RPMI7951 (cell line): ENCODE measurements at regions not wholly inside any gene's neighbourhood (a gene's known extent, or its start where the extent isn't known, plus 50 kb on each side); places are given as distances from the start of the nearest gene placed in this dataset.

ENCODE experiments used
- DNase-seq: peaks from one replicate; pipeline ENCODE4 v3.0.0-alpha.2; 2012; ENCODE audit warnings: low read depth

GRCh38 chr18:73646772-73647171 lies 500.9 kb downstream of the FBXO15 start:
- DNase-seq: peak; percentile 79

- no peak for DNase-seq
These were observed 501.4 kb downstream of the FBXO15 start for GRCh38 chr18:73646196-73646595.

- DNase-seq: no peak
These were observed 502.4 kb downstream of the FBXO15 start for GRCh38 chr18:73645160-73645715.

GRCh38 chr18:73639788-73640187 lies 507.8 kb downstream of the FBXO15 start:
- no peak for DNase-seq

- peak; percentile 51 for DNase-seq
These were observed 508.9 kb downstream of the FBXO15 start for GRCh38 chr18:73638709-73639108.

GRCh38 chr18:73636355-73636754 lies 511.3 kb downstream of the FBXO15 start:
- no peak for DNase-seq

- no peak for DNase-seq
These were observed 520.8 kb downstream of the FBXO15 start for GRCh38 chr18:73626859-73627258.

GRCh38 chr18:73626221-73626620 lies 521.4 kb downstream of the FBXO15 start:
- no peak for DNase-seq

- DNase-seq: peak; percentile 19
These were observed 526.5 kb downstream of the FBXO15 start for GRCh38 chr18:73621091-73621490.

GRCh38 chr18:73617981-73618380 lies 529.7 kb downstream of the FBXO15 start:
- no peak for DNase-seq

GRCh38 chr18:73615506-73615905 lies 532.1 kb downstream of the FBXO15 start:
- peak; percentile 63 for DNase-seq

GRCh38 chr18:73614812-73615211 lies 532.8 kb downstream of the FBXO15 start:
- peak; percentile 98 for DNase-seq

- DNase-seq: no peak
These were observed 533.8 kb downstream of the FBXO15 start for GRCh38 chr18:73613706-73614340.

GRCh38 chr18:73597832-73598615 lies 549.6 kb downstream of the FBXO15 start:
- DNase-seq: peak; percentile 35

- DNase-seq: peak; percentile 42
These were observed 552.9 kb downstream of the FBXO15 start for GRCh38 chr18:73594749-73595148.

GRCh38 chr18:73593207-73593606 lies 554.4 kb downstream of the FBXO15 start:
- no peak for DNase-seq

- no peak for DNase-seq
These were observed 556.7 kb downstream of the FBXO15 start for GRCh38 chr18:73590950-73591349.

GRCh38 chr18:73579698-73580097 lies 567.9 kb downstream of the FBXO15 start:
- DNase-seq: no peak

- peak; percentile 18 for DNase-seq
These were observed 570.3 kb downstream of the FBXO15 start for GRCh38 chr18:73577365-73577764.

- DNase-seq: peak; percentile 75
These were observed 583.6 kb downstream of the FBXO15 start for GRCh38 chr18:73563901-73564472.

- DNase-seq: peak; percentile 71
These were observed 584.3 kb downstream of the FBXO15 start for GRCh38 chr18:73563345-73563744.

GRCh38 chr18:73556904-73557303 lies 590.7 kb downstream of the FBXO15 start:
- no peak for DNase-seq

- DNase-seq: no peak
These were observed 595.5 kb downstream of the FBXO15 start for GRCh38 chr18:73552171-73552570.
